OCI-LY1 (cell line): ENCODE measurements at regions not wholly inside any gene's neighbourhood (a gene's known extent, or its start where the extent isn't known, plus 50 kb on each side); places are given as distances from the start of the nearest gene placed in this dataset.

ENCODE experiments used
- EZH2 ChIP-seq: fragments of 200-600 bp; sonication (generic), shearing (Covaris generic); IDR thresholded peaks from 2 replicates; pipeline ENCODE4 v1.8.0; 2017; ENCODE audit warnings: borderline replicate concordance, mixed run types, mild to moderate bottlenecking, antibody characterized with exemption, low read length, moderate library complexity, mixed read lengths
- TF ChIP-seq, protein P1 (sequence below): fragments of 200-600 bp; sonication (generic), shearing (Covaris generic); IDR thresholded peaks from 2 replicates; pipeline ENCODE4 v1.5.1; 2017; ENCODE audit warnings: mild to moderate bottlenecking, antibody characterized with exemption, low read length, moderate library complexity, mixed read lengths

DNA sequence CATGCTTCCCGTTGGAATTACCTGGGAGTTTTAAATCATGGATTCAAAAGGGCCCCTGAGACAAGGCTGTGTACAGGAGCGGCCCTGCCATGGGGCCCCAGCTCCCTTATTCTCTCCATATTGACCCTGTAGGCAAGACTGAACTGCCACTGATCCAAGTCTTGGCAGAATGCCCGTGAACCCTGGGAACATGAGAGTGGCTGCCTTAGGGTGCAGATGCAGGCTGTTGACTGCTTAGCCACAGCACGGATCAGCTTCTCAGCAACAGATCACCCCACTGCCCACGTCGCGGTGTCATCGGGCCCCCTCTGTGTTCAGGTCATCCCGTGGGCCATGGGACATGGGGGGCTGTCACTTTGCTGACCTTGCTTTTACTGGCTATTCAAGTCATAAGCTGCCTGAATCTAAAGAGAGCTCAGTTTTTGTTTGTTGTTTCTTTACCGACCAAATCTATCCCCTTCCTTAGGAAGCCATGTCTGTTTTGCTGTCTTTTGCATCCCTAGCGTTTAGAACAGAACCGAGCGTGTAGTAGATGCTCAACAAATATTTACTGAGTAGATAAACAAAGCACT lies 83.4 kb downstream of the MATN1 start:
- TF ChIP-seq, protein P1, sequence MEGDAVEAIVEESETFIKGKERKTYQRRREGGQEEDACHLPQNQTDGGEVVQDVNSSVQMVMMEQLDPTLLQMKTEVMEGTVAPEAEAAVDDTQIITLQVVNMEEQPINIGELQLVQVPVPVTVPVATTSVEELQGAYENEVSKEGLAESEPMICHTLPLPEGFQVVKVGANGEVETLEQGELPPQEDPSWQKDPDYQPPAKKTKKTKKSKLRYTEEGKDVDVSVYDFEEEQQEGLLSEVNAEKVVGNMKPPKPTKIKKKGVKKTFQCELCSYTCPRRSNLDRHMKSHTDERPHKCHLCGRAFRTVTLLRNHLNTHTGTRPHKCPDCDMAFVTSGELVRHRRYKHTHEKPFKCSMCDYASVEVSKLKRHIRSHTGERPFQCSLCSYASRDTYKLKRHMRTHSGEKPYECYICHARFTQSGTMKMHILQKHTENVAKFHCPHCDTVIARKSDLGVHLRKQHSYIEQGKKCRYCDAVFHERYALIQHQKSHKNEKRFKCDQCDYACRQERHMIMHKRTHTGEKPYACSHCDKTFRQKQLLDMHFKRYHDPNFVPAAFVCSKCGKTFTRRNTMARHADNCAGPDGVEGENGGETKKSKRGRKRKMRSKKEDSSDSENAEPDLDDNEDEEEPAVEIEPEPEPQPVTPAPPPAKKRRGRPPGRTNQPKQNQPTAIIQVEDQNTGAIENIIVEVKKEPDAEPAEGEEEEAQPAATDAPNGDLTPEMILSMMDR = no peak
- no peak for TF ChIP-seq EZH2
